Thyroid gland (tissue), 4 donors: ENCODE measurements at regions not wholly inside any gene's neighbourhood (a gene's known extent, or its start where the extent isn't known, plus 50 kb on each side); places are given as distances from the start of the nearest gene placed in this dataset.

Experiments
- POLR2A ChIP-seq, 2 donors: fragments of 450-650 bp; IDR thresholded peaks; one replicate each; pipeline ENCODE4 v1.6.1; 2017; ENCODE audit warnings: antibody characterized with exemption in 2 of 2, mild to moderate bottlenecking in 2 of 2, moderate library complexity in 1 of 2
- TF ChIP-seq, protein P1 (sequence below), 6 experiments: fragments of 200-600 bp in 3 of 6; fragments of 450-650 bp in 3 of 6; sonication (generic) in 3 of 6; IDR thresholded peaks; one replicate each; pipeline ENCODE4 v1.5.1; 2016 to 2019; ENCODE audit warnings: antibody characterized with exemption in 6 of 6, mild to moderate bottlenecking in 2 of 6, inconsistent platforms in 1 of 6, moderate library complexity in 1 of 6

DNA sequence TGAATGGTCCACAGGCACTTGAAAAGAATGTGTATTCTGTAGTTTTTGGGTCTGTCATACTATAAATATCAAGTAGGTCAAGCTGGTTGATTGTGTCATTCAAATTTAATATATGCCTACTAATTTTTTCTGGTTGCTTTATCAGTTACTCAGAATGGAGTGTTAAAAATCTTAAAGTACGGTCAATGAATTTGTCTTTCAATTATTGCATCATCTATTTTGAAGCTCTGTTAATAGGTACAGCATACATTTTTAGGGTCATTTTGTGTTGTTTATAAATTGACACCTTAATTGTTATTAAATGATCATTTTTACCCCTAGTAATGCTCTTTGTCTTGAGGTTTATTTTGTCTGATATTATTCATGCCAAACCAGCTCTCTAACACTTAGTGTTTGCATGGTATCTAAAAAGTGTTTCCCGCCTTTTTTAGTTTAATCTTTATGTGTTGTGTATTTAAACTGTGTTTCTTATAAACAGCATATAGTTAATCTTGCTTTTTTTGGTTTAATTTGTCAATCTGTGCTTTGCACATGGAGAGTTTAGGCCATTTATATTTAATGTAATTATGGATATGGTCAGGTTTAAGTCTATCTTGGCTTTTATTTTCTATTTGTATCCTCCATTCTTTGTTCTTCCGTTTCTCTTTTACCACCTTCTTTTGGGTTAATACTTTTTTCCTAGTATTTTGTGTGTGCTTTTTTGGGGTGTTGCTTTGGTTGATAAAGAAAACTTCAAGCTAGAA lies 204.9 kb upstream of the EEF2KMT start:
- TF ChIP-seq, protein P1, sequence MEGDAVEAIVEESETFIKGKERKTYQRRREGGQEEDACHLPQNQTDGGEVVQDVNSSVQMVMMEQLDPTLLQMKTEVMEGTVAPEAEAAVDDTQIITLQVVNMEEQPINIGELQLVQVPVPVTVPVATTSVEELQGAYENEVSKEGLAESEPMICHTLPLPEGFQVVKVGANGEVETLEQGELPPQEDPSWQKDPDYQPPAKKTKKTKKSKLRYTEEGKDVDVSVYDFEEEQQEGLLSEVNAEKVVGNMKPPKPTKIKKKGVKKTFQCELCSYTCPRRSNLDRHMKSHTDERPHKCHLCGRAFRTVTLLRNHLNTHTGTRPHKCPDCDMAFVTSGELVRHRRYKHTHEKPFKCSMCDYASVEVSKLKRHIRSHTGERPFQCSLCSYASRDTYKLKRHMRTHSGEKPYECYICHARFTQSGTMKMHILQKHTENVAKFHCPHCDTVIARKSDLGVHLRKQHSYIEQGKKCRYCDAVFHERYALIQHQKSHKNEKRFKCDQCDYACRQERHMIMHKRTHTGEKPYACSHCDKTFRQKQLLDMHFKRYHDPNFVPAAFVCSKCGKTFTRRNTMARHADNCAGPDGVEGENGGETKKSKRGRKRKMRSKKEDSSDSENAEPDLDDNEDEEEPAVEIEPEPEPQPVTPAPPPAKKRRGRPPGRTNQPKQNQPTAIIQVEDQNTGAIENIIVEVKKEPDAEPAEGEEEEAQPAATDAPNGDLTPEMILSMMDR (IDR thresholded peaks at IDR 0.05) = no peak
- TF ChIP-seq POLR2A (IDR thresholded peaks at IDR 0.05) = no peak
